ENCODE measurements at regions not wholly inside any gene's neighbourhood (a gene's known extent, or its start where the extent isn't known, plus 50 kb on each side); places are given as distances from the start of the nearest gene placed in this dataset.

DNA sequence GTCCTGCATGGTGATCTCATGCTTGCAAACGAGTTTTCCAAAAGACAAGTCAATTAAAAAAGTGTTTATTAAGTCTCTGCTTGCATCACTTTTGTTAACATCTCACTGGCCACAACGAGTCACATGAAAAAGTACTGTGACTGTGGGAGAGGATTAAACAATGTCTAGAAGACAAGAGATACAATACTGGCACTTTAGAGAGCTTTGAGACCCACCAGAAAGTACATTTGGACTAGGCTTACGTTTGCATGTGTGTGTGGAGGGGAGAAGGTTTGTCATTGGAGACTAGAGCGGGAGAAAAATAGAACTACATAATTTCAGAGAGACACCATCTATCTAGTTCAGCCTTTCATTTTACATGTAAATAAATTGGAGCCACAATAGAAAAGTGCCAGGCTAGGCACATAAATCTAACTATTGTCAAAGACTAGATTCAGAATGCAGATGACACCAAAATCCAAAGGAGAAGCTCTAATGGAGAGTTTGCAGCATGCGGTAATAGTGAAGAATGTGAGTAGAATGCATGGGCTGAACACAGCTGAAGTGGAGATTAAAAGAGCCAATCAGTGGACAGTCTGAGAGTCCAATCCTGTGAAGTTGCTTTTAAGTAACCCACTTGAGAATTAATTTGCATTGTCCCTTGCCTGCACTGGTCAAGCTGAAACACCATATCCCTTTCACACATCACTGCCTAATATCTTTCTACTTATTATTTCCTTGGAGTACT, 977.4 kb upstream of the FAT3 start:
- ATAC-seq (replicated peaks in 6 of 8): peak in 5 of 8 experiments; percentile 54 to 78 (median 76)
- in situ Hi-C loops (cut with MboI; ENCODE audit: low pct_unique_long_range_greater_than_20kb in 2 of 9, low sequenced_read_pairs in 9 of 9, unreplicated experiment in 9 of 9): no loop called here
- 8 to 100% (median 43%) methylated on average over 1 to 5 of the region's 5 CpGs for WGBS, 10 experiments
- Histone ChIP-seq H3K27ac (no peak overlapping the region), H3K4me1 (replicated peaks in 1 of 2) (peaks cover 4 to 14% of the 10 kb centered on the region in 2 donors), H3K4me3 (no peak overlapping the region)

DNA sequence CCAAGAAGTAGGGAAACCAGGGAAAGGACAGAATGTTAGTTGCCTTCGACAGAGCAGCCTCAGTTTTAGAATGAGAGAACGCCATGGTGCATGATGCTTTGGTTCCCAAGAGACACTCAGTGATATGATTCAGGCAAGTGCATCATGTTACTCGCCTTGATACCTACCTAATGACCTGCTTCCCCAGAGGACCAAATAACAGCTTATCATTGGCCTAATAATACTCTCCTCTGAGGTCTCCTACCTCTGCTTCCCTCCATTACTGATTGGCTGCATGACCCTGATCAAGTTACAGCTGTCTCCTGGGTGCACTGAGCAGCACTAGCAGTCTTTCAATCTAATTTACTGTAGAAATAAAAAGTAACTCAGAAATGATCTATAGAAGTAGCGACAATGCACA, 979.7 kb upstream of the FAT3 start:
- peaks cover 4 to 14% of the 10 kb centered on the region in 2 donors for H3K4me1 ChIP-seq (replicated peaks in 1 of 2)
- H3K4me3 ChIP-seq: no peak overlapping the region
- ATAC-seq (replicated peaks in 6 of 8): peak in 1 of 8 experiments; percentile 52
- H3K27ac ChIP-seq: no peak overlapping the region
- in situ Hi-C loops (cut with MboI; ENCODE audit: low pct_unique_long_range_greater_than_20kb in 2 of 9, low sequenced_read_pairs in 9 of 9, unreplicated experiment in 9 of 9): no loop called here
- WGBS, 10 experiments: 0 to 100% (median 67%) methylated on average over 1 to 4 of the region's 4 CpGs; no CpG with 5 or more reads in 1 of the 10 experiments

DNA sequence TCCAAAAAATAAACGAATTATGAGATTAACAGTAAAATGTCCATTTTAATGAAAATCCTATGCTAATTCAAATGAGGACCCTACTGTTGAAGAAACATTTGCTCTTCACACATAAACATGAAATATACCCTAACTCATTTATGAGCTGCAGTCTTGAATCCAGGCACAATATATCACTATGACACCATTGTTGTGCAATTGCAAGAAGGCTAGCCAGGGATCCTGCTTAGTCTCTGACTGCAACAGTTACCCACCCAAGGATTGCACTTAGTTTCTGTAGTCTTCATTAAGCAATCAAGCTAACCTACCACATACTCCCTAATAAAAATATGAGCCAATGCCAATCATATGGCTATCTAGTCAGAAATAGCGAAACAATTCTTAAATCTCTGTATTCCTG, 981.0 kb upstream of the FAT3 start:
- Histone ChIP-seq H3K27ac (no peak overlapping the region), H3K4me1 (replicated peaks in 1 of 2) (peaks cover 4 to 14% of the 10 kb centered on the region in 2 donors), H3K4me3 (no peak overlapping the region)
- ATAC-seq (replicated peaks in 6 of 8): peak in 5 of 8 experiments; percentile 55 to 89 (median 74)
- 0 to 100% (median 68%) methylated on average over 1 to 2 of the region's 2 CpGs for WGBS, 10 experiments
- in situ Hi-C loops (cut with MboI; ENCODE audit: low pct_unique_long_range_greater_than_20kb in 2 of 9, low sequenced_read_pairs in 9 of 9, unreplicated experiment in 9 of 9): no loop called here

DNA sequence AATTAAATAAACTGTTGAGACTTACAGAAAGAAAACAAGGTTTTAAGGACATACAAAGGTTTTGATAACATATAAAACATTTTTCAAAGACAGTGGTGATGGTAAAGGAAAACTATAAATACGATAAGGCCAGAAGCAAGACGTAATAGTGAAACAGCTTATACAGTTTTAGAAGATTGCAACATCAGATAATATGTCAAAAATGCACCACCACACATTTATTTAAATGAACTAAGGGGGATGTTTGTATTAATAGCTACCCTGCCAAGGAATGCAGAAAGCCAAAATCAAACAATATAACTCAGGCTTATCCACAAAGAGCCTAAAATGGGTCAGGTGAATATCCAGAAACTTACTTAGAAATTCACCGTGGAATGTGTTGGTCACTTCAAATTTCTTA, 981.6 kb upstream of the FAT3 start:
- no peak for ATAC-seq (replicated peaks in 6 of 8)
- Histone ChIP-seq H3K4me1 (replicated peaks in 1 of 2) (peaks cover 4 to 14% of the 10 kb centered on the region in 2 donors), H3K4me3 (no peak overlapping the region), H3K27ac (no peak overlapping the region)
- 0 to 100% (median 82%) methylated on average over 1 to 3 of the region's 3 CpGs for WGBS, 10 experiments
- in situ Hi-C loops (cut with MboI; ENCODE audit: low pct_unique_long_range_greater_than_20kb in 2 of 9, low sequenced_read_pairs in 9 of 9, unreplicated experiment in 9 of 9): no loop called here

DNA sequence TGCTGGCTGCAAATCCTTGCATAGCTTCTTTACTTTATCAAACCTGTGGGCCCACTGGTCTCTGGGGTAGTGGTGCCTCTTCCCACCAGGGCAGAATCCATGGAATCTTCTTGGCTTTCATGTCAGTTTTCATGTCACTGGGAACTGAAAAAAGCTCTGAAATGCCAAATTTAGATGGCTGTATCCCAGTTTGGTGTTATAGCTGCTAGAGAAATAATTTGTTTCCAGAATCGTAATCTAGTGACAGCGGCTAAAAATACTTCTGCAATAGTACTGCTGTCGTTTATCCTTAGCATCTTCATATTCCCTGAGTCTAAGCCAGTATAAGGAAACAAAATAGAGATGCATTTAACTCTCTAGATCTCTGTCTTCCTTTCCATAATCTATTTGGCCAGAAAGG, 983.4 kb upstream of the FAT3 start:
- H3K4me1 ChIP-seq (replicated peaks in 1 of 2): peaks cover 4 to 14% of the 10 kb centered on the region in 2 donors
- H3K4me3 ChIP-seq: no peak overlapping the region
- no peak for ATAC-seq (replicated peaks in 6 of 8)
- WGBS, 10 experiments: 3 to 100% (median 59%) methylated on average over 1 to 3 of the region's 3 CpGs; no CpG with 5 or more reads in 2 of the 10 experiments
- in situ Hi-C loops (cut with MboI; ENCODE audit: low pct_unique_long_range_greater_than_20kb in 2 of 9, low sequenced_read_pairs in 9 of 9, unreplicated experiment in 9 of 9): no loop called here
- H3K27ac ChIP-seq: no peak overlapping the region

DNA sequence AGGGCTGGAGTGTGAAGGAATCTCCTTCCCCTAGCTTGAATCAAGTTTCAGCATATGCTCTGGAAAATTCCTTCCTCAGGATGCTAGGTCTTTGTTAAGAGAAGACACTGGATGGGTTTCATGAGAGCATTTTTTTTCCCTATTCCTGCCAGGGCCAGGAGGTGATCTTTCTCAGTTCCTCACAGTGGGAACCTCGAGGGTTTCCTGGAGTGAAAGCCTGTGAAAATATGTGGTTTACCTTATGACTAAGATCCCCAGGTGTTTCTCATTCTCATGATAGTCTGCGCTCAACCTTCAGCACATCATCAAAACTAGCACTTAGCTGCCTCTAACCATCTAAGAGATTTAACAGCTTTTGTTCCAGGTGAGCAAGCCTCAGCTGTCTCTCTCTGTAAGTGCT, 985.3 kb upstream of the FAT3 start:
- H3K27ac ChIP-seq: no peak overlapping the region
- peaks cover 4 to 12% of the 10 kb centered on the region in 2 donors for H3K4me1 ChIP-seq (replicated peaks in 1 of 2)
- in situ Hi-C loops (cut with MboI; ENCODE audit: low pct_unique_long_range_greater_than_20kb in 2 of 9, low sequenced_read_pairs in 9 of 9, unreplicated experiment in 9 of 9): no loop called here
- H3K4me3 ChIP-seq: no peak overlapping the region
- WGBS, 10 experiments: 0 to 100% (median 85%) methylated on average over 1 to 2 of the region's 2 CpGs; no CpG with 5 or more reads in 4 of the 10 experiments
- ATAC-seq (replicated peaks in 6 of 8): no peak

DNA sequence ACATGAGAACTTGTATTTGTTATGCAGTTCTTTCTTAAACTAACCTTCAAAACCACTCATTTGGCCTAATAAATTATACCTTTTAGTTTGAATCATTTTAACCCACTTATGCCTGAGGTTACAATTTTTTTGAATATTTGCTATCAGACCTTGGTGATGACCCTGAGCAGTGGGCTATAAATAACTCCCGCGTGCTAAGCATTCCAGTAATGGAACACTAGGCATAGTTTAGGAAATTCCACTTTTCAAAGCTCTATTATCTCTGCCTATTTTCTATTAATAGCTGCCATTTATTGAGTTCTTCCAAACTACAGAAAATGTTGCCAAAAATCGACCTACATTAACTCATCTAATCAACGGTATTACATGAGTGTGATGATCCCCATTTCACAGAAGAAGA, 993.4 kb upstream of the FAT3 start:
- no peak for ATAC-seq (replicated peaks in 6 of 8)
- in situ Hi-C loops (cut with MboI; ENCODE audit: low pct_unique_long_range_greater_than_20kb in 2 of 9, low sequenced_read_pairs in 9 of 9, unreplicated experiment in 9 of 9): no loop called here
- 0 to 82% (median 73%) methylated on average over 2 to 4 of the region's 4 CpGs; no CpG with 5 or more reads in 2 of the 10 experiments for WGBS, 10 experiments

DNA sequence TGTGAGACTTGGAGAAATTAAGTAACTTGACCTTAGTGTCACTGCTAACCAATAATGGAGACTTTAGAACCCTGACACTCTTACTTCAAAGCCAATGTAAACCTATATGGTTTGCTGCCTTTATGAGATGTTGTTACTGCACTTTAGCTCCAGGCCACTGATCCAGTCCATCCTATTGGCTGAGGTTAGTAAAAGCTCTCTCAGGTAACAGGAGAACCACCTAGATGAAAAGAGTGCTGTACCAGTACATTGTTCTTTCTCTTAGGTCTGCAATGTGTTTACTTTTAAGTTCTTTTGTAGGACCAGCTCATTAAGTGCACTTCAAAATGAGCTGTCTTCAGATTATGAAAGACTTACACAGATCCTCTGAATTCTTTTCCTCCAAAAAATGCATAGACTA, 994.0 kb upstream of the FAT3 start:
- Histone ChIP-seq H3K4me1 (replicated peaks in 1 of 2) (no peaks in the 10 kb centered on the region), H3K4me3 (no peak overlapping the region), H3K27ac (no peak overlapping the region)
- in situ Hi-C loops (cut with MboI; ENCODE audit: low pct_unique_long_range_greater_than_20kb in 2 of 9, low sequenced_read_pairs in 9 of 9, unreplicated experiment in 9 of 9): no loop called here
- no peak for ATAC-seq (replicated peaks in 6 of 8)

More for the DNA sequence above, 993.4 kb upstream of the FAT3 start:
- no peak overlapping the region for H3K4me3 ChIP-seq
- no peaks in the 10 kb centered on the region for H3K4me1 ChIP-seq (replicated peaks in 1 of 2)
- no peak overlapping the region for H3K27ac ChIP-seq

DNA sequence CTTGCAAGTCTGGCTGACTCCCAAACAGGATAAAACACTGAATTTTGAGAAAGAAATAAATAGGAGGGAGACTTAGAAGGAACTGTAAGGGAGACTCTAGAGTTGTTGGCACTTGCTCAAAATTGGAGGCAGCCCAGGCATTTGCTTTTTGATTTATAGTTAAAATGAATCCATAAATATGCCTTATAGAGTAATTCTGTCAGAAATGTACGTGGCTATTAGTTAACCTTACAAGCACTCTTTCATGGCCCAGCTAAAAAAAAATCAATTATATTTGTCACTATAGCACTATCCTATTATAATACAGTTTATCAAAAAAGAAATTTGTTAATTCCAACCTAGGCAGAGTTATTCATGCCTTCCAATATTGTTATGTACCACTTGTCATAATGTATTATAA, 1000.0 kb upstream of the CHORDC1 start:
- Histone ChIP-seq H3K4me3 (no peak overlapping the region), H3K4me1 (replicated peaks in 1 of 2) (peaks cover 0 to 22% of the 10 kb centered on the region in 2 donors), H3K27ac (no peak overlapping the region)
- 0 to 57% (median 10%) methylated on average over 1 of the region's 1 CpG; no CpG with 5 or more reads in 2 of the 10 experiments for WGBS, 10 experiments
- peak in 5 of 8 experiments; percentile 67 to 88 (median 82) for ATAC-seq (replicated peaks in 6 of 8)
- in situ Hi-C loops (cut with MboI; ENCODE audit: low pct_unique_long_range_greater_than_20kb in 2 of 9, low sequenced_read_pairs in 9 of 9, unreplicated experiment in 9 of 9): no loop called here

DNA sequence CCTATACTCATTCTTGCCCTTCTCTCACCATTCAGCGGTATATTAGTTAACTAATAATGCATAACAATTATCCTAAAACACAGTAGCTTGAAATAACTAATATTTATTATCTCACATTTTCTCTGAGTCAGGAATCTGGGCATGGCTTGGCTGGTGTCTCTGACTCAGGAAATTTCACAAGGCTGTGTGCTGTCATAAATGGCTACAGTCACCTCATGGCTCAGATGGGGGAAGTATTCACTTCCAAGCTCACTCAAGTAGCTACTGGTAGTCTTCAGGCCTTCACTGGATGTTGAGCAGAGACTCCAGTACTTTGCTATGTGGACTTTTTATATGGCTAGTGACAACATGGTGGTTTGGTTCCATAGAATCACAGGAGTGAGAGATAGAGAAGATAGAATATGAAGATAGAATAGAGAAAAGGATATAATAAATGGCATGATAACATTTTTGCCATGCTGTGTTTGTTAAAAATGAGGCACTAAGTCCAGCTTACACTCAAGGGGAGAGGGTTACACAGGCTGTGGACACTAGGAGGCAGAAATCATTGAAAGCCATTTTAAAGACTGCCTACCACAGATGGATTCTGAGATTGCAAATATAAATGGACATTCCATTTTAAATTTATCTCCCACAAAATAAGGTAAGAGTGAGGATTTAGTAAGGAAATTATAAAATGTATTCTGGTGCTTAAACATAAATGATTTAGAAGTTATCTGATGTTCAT, 997.8 kb upstream of the CHORDC1 start:
- Histone ChIP-seq H3K4me1 (replicated peaks in 1 of 2) (peaks cover 0 to 22% of the 10 kb centered on the region in 2 donors), H3K27ac (no peak overlapping the region), H3K4me3 (no peak overlapping the region)
- WGBS, 10 experiments: 0 to 20% (median 0%) methylated on average over 1 of the region's 1 CpG; no CpG with 5 or more reads in 3 of the 10 experiments
- in situ Hi-C loops (cut with MboI; ENCODE audit: low pct_unique_long_range_greater_than_20kb in 2 of 9, low sequenced_read_pairs in 9 of 9, unreplicated experiment in 9 of 9): no loop called here
- peak in 2 of 8 experiments; percentile 21 to 33 for ATAC-seq (replicated peaks in 6 of 8)

DNA sequence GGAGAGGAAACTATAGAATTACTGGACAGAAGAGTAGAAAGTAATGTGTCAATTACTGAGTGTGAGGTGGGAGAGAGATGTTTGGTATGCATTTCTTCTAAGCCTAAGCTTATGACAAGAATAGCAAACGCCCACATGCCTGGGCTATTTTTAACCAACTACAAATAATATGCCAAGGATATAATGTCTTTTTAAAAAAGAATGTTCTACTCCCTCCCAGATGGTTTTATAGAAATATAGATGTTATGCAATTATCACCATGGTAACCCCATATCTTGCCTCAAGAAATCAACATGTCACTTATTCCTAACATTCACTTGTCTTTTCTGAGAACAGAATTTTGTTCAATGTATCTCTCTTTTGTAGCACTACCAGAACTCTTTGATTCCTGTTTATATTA, 996.7 kb upstream of the CHORDC1 start:
- no peak overlapping the region for H3K4me3 ChIP-seq
- peak in 2 of 8 experiments; percentile 27 to 35 for ATAC-seq (replicated peaks in 6 of 8)
- in situ Hi-C loops (cut with MboI; ENCODE audit: low pct_unique_long_range_greater_than_20kb in 2 of 9, low sequenced_read_pairs in 9 of 9, unreplicated experiment in 9 of 9): no loop called here
- H3K27ac ChIP-seq: no peak overlapping the region
- WGBS, 10 experiments: 0 to 86% (median 45%) methylated on average over 1 of the region's 1 CpG; no CpG with 5 or more reads in 2 of the 10 experiments
- H3K4me1 ChIP-seq (replicated peaks in 1 of 2): peaks cover 0 to 22% of the 10 kb centered on the region in 2 donors

DNA sequence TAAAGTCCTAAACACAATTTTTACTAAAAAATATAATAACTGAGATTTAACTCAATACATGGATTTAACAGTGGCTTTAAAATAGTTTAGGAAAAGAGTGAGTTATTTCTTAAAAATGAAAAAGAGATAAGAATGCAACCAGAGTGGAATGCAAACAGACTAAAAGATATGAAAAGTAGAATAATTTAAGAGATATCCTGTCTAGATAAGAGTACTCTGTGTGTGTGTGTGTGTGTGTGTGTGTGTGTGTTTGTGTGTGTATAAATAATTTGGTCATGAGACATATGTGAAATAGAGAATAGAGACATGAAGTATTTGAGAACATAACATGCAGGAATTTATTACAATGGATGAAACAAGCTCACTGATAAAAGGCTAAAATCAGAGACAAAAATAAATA, 986.9 kb upstream of the CHORDC1 start:
- Histone ChIP-seq H3K4me3 (no peak overlapping the region), H3K27ac (no peak overlapping the region), H3K4me1 (replicated peaks in 1 of 2) (no peaks in the 10 kb centered on the region)
- in situ Hi-C loops (cut with MboI; ENCODE audit: low pct_unique_long_range_greater_than_20kb in 2 of 9, low sequenced_read_pairs in 9 of 9, unreplicated experiment in 9 of 9): no loop called here
- no peak for ATAC-seq (replicated peaks in 6 of 8)

DNA sequence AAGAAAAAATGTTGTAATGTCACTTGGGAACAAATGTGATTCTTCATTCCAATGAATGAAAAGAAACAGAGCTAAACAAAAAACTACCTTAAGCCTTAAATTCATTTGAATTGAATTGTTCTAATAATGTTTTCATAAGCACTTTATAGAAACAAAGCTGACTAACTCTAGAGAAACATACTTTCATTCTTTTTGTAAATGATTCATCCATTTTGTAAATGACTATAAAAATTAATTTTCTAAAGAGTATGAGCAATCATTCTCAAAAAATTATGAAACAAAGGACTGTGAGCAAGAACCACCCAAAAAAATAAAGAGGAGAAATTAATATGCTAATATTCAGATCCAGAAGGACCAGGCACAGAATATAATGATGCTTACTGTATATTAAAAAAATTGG, 986.5 kb upstream of the CHORDC1 start:
- no peak for ATAC-seq (replicated peaks in 6 of 8)

More for the DNA sequence above, 986.5 kb upstream of the CHORDC1 start:
- Histone ChIP-seq H3K4me1 (replicated peaks in 1 of 2) (no peaks in the 10 kb centered on the region), H3K4me3 (no peak overlapping the region), H3K27ac (no peak overlapping the region)
- in situ Hi-C loops (cut with MboI; ENCODE audit: low pct_unique_long_range_greater_than_20kb in 2 of 9, low sequenced_read_pairs in 9 of 9, unreplicated experiment in 9 of 9): no loop called here
